ENCODE measurements at regions not wholly inside any gene's neighbourhood (a gene's known extent, or its start where the extent isn't known, plus 50 kb on each side); places are given as distances from the start of the nearest gene placed in this dataset.

DNA sequence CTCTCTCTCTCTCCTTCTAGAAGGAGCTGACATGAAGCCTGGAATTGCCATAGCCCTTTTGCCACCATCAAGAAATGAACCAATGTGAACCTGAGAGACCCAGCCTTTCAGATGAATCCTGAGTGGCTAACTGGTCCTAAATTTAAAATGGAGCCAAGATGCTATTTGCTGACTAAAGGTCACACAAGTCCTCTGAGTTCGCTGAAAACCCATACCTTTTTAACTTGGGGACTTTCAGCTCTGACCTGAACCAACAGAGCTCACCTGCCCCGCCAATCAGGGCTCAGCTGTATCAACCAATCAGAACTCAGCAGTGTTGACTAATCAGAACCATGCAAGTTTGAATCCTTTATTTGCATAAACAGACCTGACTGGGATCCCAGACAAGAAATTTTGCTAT, 70.3 kb upstream of the MDM1 start:
- TF ChIP-seq, protein P1, sequence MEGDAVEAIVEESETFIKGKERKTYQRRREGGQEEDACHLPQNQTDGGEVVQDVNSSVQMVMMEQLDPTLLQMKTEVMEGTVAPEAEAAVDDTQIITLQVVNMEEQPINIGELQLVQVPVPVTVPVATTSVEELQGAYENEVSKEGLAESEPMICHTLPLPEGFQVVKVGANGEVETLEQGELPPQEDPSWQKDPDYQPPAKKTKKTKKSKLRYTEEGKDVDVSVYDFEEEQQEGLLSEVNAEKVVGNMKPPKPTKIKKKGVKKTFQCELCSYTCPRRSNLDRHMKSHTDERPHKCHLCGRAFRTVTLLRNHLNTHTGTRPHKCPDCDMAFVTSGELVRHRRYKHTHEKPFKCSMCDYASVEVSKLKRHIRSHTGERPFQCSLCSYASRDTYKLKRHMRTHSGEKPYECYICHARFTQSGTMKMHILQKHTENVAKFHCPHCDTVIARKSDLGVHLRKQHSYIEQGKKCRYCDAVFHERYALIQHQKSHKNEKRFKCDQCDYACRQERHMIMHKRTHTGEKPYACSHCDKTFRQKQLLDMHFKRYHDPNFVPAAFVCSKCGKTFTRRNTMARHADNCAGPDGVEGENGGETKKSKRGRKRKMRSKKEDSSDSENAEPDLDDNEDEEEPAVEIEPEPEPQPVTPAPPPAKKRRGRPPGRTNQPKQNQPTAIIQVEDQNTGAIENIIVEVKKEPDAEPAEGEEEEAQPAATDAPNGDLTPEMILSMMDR (IDR thresholded peaks at IDR 0.05; ENCODE audit: low read depth, low read length): no peak
- DNase-seq (ENCODE audit: extremely low read depth, low read depth): no peak

DNA sequence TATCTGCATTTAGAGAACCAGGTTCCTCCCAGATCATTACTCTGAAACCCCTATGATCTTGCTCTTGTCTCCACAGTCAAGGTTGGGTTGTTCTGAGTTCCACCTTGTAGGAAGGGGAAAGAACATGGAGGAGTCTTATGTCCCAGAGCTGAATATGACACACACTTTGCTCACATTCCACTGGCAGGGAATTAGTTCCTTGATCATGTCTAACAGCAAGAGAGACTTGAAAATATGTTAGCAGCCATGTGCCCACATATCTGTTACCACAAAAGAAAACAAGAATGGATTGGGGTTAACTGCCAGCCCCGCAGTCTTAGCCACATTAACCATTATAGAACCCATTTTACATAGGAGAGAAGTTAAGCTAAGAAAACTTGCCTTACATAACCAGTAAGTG, 71.1 kb upstream of the MDM1 start:
- DNase-seq (ENCODE audit: extremely low read depth, low read depth): no peak
- TF ChIP-seq, protein P1 (IDR thresholded peaks at IDR 0.05; ENCODE audit: low read depth, low read length): no peak

DNA sequence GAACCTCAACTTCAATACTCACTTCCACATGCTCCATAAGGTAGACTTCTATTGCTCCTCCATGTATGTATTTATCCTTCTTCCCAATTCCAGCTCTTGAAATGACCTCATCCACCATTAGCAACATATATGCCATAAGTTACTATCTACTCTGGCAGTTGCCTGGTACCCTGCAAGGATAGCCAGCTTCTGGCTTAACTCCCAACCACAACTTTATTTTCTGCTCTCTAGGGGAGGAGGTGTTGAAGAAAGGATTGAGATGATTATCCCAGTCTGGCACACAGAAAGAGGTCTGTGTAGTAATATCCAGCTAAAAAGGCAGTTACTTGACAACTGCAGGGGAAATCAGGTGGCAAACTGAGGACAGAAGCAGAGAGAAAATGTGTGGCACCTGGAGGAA, 71.5 kb upstream of the MDM1 start:
- TF ChIP-seq, protein P1 (IDR thresholded peaks at IDR 0.05; ENCODE audit: low read depth, low read length): no peak
- no peak for DNase-seq (ENCODE audit: extremely low read depth, low read depth)

GRCh38 chr12:68405343-68405781, 73.2 kb upstream of the MDM1 start:
- TF ChIP-seq, protein P1 (IDR thresholded peaks at IDR 0.05; ENCODE audit: low read depth, low read length): no peak
- no peak for DNase-seq (ENCODE audit: extremely low read depth, low read depth)

DNA sequence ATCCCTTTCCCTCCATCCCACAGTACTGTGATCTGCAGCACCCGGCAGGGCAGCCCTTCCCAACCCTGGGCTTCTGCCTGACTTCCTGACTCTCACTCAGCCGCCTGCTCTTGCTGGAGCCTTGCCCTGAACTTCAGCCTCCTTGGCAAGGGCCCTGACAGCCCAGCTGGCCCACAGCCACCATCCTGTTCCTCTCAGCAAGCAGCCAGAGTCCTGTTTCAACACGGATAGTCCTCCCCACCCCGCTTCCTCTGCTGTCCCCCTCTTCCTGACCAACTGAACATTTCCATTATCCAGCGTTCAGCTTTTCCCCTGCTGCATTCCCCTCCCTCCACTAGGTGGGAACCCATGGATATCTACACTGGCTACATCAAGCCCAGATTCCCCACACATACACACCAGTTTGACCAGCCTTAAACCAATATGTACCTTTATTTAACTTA, 74.0 kb upstream of the MDM1 start:
- DNase-seq (ENCODE audit: extremely low read depth, low read depth): peak; percentile 82
- TF ChIP-seq, protein P1 (IDR thresholded peaks at IDR 0.05; ENCODE audit: low read depth, low read length): peak; percentile 50

GRCh38 chr12:68406911-68407310, 74.7 kb upstream of the MDM1 start:
- TF ChIP-seq, protein P1 (IDR thresholded peaks at IDR 0.05; ENCODE audit: low read depth, low read length): no peak
- DNase-seq (ENCODE audit: extremely low read depth, low read depth): no peak

DNA sequence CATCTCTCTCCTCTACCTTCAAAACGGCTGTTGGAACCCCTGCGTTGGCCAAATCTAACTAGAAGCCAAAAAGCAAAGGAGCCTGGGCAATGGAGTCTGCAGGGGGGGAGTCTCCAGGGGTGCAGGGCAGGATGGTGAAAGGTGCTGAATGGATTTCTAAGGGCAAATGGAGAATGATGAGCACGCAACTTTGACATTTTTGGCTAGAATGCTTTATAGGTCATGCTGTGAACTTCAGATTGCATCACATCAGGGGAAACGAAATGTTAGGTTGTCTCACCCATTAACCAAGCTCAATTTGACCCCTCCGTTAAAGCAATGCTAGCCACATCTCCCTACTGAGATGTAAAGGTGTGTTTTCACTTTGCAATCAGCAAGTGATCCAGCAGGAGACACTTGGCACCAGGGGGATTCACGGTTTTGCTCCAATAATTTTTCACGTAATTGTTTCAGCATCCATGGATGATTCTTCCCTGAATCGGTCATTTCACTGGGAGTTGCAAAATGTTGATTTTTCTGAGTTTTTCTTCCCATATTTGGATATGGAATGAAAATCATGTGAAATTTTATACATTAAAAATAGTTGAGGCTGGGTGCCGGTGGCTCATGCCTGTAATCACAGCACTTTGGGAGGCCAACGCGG, 78.0 kb upstream of the MDM1 start:
- TF ChIP-seq, protein P1 (IDR thresholded peaks at IDR 0.05; ENCODE audit: low read depth, low read length): no peak
- no peak for DNase-seq (ENCODE audit: extremely low read depth, low read depth)
